Panc1 (cell line): ENCODE measurements at regions not wholly inside any gene's neighbourhood (a gene's known extent, or its start where the extent isn't known, plus 50 kb on each side); places are given as distances from the start of the nearest gene placed in this dataset.

Experiments used
- ATAC-seq: fragments of 200-7000 bp; cut with Tn5 transposase; 2 replicates; pipeline ENCODE4 v1.9.1; 2020; ENCODE audit warnings: mild to moderate bottlenecking, moderate library complexity
- BruUV-seq: library from RNA; stranded (reverse); fragments of 400-500 nt; replicated peaks from 2 replicates; lab custom pipeline; 2021; lab: Mats Ljungman, UMichigan
- CTCF ChIA-PET: fragments of 300-600 bp; sonication (Branson Sonifier 250); formaldehyde crosslinking; loops from one replicate; lab custom pipeline; 2022; ENCODE audit warnings: antibody characterized with exemption; lab: Charles Lee
- POLR2A ChIA-PET: fragments of 300-600 bp; sonication (Branson Sonifier 250); formaldehyde crosslinking; loops from one replicate; lab custom pipeline; 2022; ENCODE audit warnings: antibody characterized with exemption; lab: Charles Lee
- DNase-seq: peaks from one replicate; pipeline ENCODE4 v3.0.0-alpha.2; 2010; ENCODE audit warnings: low read depth, low spot score
- H3K27ac ChIP-seq: 2 replicates; pipeline ENCODE4 v1.5.1; 2011; ENCODE audit warnings: mild to moderate bottlenecking, low read length, inconsistent platforms
- H3K27me3 ChIP-seq: fragments of 200-500 bp; sonication (Bioruptor generic); 2 replicates; pipeline ENCODE4 v1.6.0; 2014; ENCODE audit warnings: low read length, inconsistent platforms; ENCODE audit not compliant: control insufficient read depth, insufficient read depth
- H3K36me3 ChIP-seq: fragments of 200-500 bp; sonication (Bioruptor generic); 2 replicates; pipeline ENCODE4 v1.5.1; 2014; ENCODE audit warnings: inconsistent platforms, mild to moderate bottlenecking, low read length, moderate library complexity; ENCODE audit not compliant: control insufficient read depth, insufficient read depth
- H3K4me1 ChIP-seq: 2 replicates; pipeline ENCODE4 v1.5.1; 2011; ENCODE audit warnings: inconsistent platforms, mild to moderate bottlenecking, low read length, moderate library complexity; ENCODE audit not compliant: control insufficient read depth, insufficient read depth
- H3K4me3 ChIP-seq, 2 experiments: 2 replicates each; pipeline ENCODE4 v1.5.1; 2011 to 2012; ENCODE audit warnings: low read depth in 2 of 2, low read length in 2 of 2, mild to moderate bottlenecking in 2 of 2, inconsistent platforms in 1 of 2, moderate library complexity in 1 of 2
- H3K9me3 ChIP-seq: fragments of 200-500 bp; sonication (Bioruptor generic); 2 replicates; pipeline ENCODE4 v1.5.1; 2014; ENCODE audit warnings: low read depth, mild to moderate bottlenecking, inconsistent platforms, low read length, moderate library complexity; ENCODE audit not compliant: control insufficient read depth, insufficient read depth
- POLR2AphosphoS5 ChIP-seq: IDR thresholded peaks from 2 replicates; pipeline ENCODE4 v1.6.1; 2012; ENCODE audit warnings: mild to moderate bottlenecking, low read depth, low read length, moderate library complexity
- REST ChIP-seq, 2 experiments: IDR thresholded peaks; 2 replicates each; pipeline ENCODE4 v1.6.1; 2011 to 2012; ENCODE audit warnings: low read depth in 2 of 2, control low read depth in 1 of 2, low read length in 1 of 2, mild to moderate bottlenecking in 1 of 2, moderate library complexity in 1 of 2; ENCODE audit not compliant: insufficient read depth in 1 of 2
- SIN3A ChIP-seq: IDR thresholded peaks from 2 replicates; pipeline ENCODE4 v1.6.1; 2012; ENCODE audit warnings: low read depth, mild to moderate bottlenecking, low read length, moderate library complexity, borderline replicate concordance; ENCODE audit not compliant: insufficient read depth
- TCF7L2 ChIP-seq: IDR thresholded peaks from 2 replicates; pipeline ENCODE4 v1.6.1; 2011; ENCODE audit warnings: mild to moderate bottlenecking, low read depth, low read length, inconsistent platforms
- in situ Hi-C: cut with HindIII; loops from 2 replicates; pipeline ENCODE4 v1.10.0; 2016; ENCODE audit warnings: low sequenced_read_pairs, low pct_unique_long_range_greater_than_20kb
- intact Hi-C: fragments of 100-400 bp; cut with micrococcal nuclease; formaldehyde crosslinking; loops from one replicate; pipeline ENCODE4 v1.10.0; 2022; ENCODE audit not compliant: unreplicated experiment
- TF ChIP-seq, protein P1 (sequence below): fragments of 450-650 bp; IDR thresholded peaks from 2 replicates; pipeline ENCODE4 v1.5.1; 2017; ENCODE audit warnings: mild to moderate bottlenecking

DNA sequence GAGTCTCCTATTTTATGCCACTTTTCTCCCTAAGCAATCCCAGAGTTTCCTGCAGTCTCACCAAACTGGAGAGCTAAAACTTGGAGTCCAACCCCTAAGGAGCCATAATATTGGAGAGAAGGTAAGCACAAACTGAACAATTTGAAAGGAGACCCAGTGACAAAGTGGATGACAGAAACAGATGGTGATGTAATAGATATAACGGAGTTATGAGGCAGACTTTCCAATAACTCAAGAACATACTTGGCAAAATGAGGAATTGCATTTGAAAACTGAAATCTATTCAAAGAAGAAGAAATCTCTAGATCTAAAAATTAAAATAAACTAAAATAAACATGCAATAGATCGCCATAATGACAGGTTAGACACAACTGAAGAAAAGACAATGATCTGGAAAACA lies 200.9 kb upstream of the MIR17HG start:
- Histone ChIP-seq H3K9me3 (no peaks in the 10 kb centered on the region), H3K4me3 (no peak overlapping the region), H3K27me3 (no peaks in the 10 kb centered on the region), H3K27ac (no peak overlapping the region), H3K4me1 (no peaks in the 10 kb centered on the region), H3K36me3 (no peaks in the 10 kb centered on the region)
- ATAC-seq (no peak), DNase-seq (no peak)
- TF ChIP-seq TCF7L2: no peak
- TF ChIP-seq POLR2AphosphoS5: no peak
- no peak for TF ChIP-seq REST (IDR thresholded peaks at IDR 0.05; ENCODE audit: insufficient read depth in 1 of 2, low read depth in 2 of 2, low read length in 1 of 2)
- no peak for TF ChIP-seq SIN3A
- TF ChIP-seq, protein P1, sequence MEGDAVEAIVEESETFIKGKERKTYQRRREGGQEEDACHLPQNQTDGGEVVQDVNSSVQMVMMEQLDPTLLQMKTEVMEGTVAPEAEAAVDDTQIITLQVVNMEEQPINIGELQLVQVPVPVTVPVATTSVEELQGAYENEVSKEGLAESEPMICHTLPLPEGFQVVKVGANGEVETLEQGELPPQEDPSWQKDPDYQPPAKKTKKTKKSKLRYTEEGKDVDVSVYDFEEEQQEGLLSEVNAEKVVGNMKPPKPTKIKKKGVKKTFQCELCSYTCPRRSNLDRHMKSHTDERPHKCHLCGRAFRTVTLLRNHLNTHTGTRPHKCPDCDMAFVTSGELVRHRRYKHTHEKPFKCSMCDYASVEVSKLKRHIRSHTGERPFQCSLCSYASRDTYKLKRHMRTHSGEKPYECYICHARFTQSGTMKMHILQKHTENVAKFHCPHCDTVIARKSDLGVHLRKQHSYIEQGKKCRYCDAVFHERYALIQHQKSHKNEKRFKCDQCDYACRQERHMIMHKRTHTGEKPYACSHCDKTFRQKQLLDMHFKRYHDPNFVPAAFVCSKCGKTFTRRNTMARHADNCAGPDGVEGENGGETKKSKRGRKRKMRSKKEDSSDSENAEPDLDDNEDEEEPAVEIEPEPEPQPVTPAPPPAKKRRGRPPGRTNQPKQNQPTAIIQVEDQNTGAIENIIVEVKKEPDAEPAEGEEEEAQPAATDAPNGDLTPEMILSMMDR: no peak
- intact Hi-C loops: no loop called here
- ChIA-PET CTCF (interaction anchor here (0.6 kb wide), 1 partner anchor 10 kb away, joined by 6 read pairs; no protein-coding TSS in a partner anchor), POLR2A (no interaction called here)
- no TSS peak for BruUV-seq
- in situ Hi-C loops: no loop called here

DNA sequence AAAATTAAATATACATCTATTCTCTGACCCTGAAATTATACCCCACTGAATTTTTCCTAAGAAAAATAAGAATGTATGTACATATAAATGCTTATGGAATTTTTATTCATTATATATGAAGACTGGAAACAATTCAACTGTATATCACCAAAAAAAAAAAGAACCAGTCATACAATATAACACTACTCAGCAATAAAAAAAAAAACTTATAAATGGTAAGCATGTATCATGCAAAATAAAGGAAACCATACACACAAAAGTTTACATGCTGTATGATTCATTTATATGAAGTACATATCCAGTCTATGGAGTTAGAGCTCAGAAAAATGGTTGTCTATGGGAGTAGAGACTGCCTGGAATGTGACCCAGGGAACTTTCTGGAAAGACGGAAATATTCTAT lies 199.4 kb upstream of the MIR17HG start:
- H3K27me3 ChIP-seq: no peaks in the 10 kb centered on the region
- POLR2A ChIA-PET: no interaction called here
- no peaks in the 10 kb centered on the region for H3K9me3 ChIP-seq
- no TSS peak for BruUV-seq
- no peak overlapping the region for H3K4me3 ChIP-seq
- no peaks in the 10 kb centered on the region for H3K4me1 ChIP-seq
- CTCF ChIA-PET: no interaction called here
- intact Hi-C loops (no loop called here), in situ Hi-C loops (no loop called here)
- H3K36me3 ChIP-seq: no peaks in the 10 kb centered on the region
- ATAC-seq (no peak), DNase-seq (no peak)
- TF ChIP-seq REST (IDR thresholded peaks at IDR 0.05; ENCODE audit: insufficient read depth in 1 of 2, low read depth in 2 of 2, low read length in 1 of 2): no peak
- no peak for TF ChIP-seq TCF7L2
- TF ChIP-seq, protein P1: no peak
- no peak for TF ChIP-seq SIN3A
- no peak for TF ChIP-seq POLR2AphosphoS5
- H3K27ac ChIP-seq: no peak overlapping the region
